ENCODE measurements at regions not wholly inside any gene's neighbourhood (a gene's known extent, or its start where the extent isn't known, plus 50 kb on each side); places are given as distances from the start of the nearest gene placed in this dataset.

DNA sequence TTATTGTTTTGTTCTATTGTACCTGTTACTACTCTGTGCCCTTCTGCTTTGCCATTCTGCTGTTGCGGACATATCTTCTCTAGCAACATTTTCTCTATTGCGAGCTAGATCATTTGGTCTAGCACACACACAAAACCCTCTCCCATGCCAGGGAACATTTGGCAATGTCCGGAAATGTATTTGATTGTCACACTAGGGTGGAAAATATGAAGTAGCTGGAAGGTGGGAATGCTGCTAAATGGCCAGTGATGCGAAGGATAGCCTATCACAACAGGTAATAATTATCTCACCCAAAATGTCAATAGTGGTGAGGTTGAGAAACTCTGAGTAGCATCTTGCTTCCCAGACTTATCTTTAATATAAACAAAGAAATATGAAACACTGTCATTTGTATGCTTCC, 331.9 kb downstream of the HTR1B start:
- H3K79me2 ChIP-seq (ENCODE audit: insufficient read depth, low read length), result no peaks in the 10 kb centered on the region
- BruUV-seq (replicated peaks), result no TSS peak
- no peak overlapping the region for H3K4me2 ChIP-seq (ENCODE audit: low read length)
- no peaks in the 10 kb centered on the region for H3K9me2 ChIP-seq (ENCODE audit: insufficient read depth)
- no peaks in the 10 kb centered on the region for H3K36me3 ChIP-seq (ENCODE audit: control insufficient read depth in 1 of 2, insufficient read depth in 2 of 2, low read length in 2 of 2)
- H3K4me1 ChIP-seq (ENCODE audit: control insufficient read depth in 1 of 2, insufficient read depth in 2 of 2, low read length in 2 of 2), result peaks cover 0 to 2% of the 10 kb centered on the region in 2 experiments; a peak in 2 of 4 replicates
- H2AFZ ChIP-seq (ENCODE audit: low read depth, low read length, poor library complexity, severe bottlenecking), result no peak overlapping the region
- no peak for TF ChIP-seq ZNF274 (IDR thresholded peaks at IDR 0.05; ENCODE audit: low read depth, low read length)
- TF ChIP-seq SP1 (IDR thresholded peaks at IDR 0.05; ENCODE audit: low read depth), result no peak
- TF ChIP-seq POLR2A (IDR thresholded peaks at IDR 0.05; ENCODE audit: borderline replicate concordance, extremely low read depth, insufficient read depth, insufficient read length), result no peak
- TF ChIP-seq EZH2 (IDR thresholded peaks at IDR 0.05), result no peak
- TF ChIP-seq JUND (IDR thresholded peaks at IDR 0.05), result no peak
- TF ChIP-seq EZH2phosphoT487 (IDR thresholded peaks at IDR 0.05; ENCODE audit: borderline replicate concordance), result no peak
- intact Hi-C loops (cut with micrococcal nuclease), result no loop called here
- CTCF ChIA-PET, result no interaction called here
- RAD21 ChIA-PET (ENCODE audit: low non-redundant PET in 1 of 2, low total read pairs in 2 of 2, uncharacterized antibody in 2 of 2, unreplicated experiment in 2 of 2), result no interaction called here
- no peak overlapping the region for H3K9ac ChIP-seq (ENCODE audit: low read length)
- no peak overlapping the region for H3K4me3 ChIP-seq (replicated peaks in 1 of 2; ENCODE audit: low read depth in 1 of 2, low read length in 2 of 2)
- no peaks in the 10 kb centered on the region for H4K20me1 ChIP-seq (ENCODE audit: insufficient read depth)
- POLR2A ChIA-PET, result no interaction called here
- no peaks in the 10 kb centered on the region for H3K9me3 ChIP-seq (ENCODE audit: control insufficient read depth in 1 of 2, insufficient read depth in 1 of 2, low read depth in 1 of 2, low read length in 2 of 2)
- ATAC-seq (no peak), DNase-seq (ENCODE audit: low read depth, low spot score) (no peak)
- H3K27ac ChIP-seq (ENCODE audit: low read depth, low read length), result no peak overlapping the region
- H3K27me3 ChIP-seq (ENCODE audit: insufficient read depth, low read length), result no peaks in the 10 kb centered on the region

DNA sequence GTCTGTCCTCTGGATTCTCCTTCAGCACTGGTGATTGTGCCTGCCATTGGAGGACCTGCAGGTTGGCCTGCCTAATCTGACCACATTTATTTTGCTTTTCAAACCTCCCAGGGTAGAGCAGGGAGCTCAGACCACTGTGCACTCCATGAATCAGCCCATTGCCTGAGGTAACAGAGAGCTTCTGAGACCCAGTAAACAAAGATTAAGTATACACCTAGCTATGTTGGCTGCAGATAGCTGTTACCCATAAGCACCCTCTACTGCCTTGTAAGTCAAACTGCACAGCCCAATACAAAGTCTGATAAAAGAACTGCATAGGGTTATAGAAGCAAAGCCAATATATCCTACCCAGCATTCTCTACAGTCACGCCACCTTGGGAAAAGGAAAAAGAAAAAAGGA, 338.7 kb downstream of the HTR1B start:
- no peak overlapping the region for H3K27ac ChIP-seq (ENCODE audit: low read depth, low read length)
- no peaks in the 10 kb centered on the region for H3K9me3 ChIP-seq (ENCODE audit: control insufficient read depth in 1 of 2, insufficient read depth in 1 of 2, low read depth in 1 of 2, low read length in 2 of 2)
- ATAC-seq (no peak), DNase-seq (ENCODE audit: low read depth, low spot score) (no peak)
- no peaks in the 10 kb centered on the region for H3K79me2 ChIP-seq (ENCODE audit: insufficient read depth, low read length)
- H2AFZ ChIP-seq (ENCODE audit: low read depth, low read length, poor library complexity, severe bottlenecking), result no peak overlapping the region
- POLR2A ChIA-PET, result no interaction called here
- no peaks in the 10 kb centered on the region for H3K9me2 ChIP-seq (ENCODE audit: insufficient read depth)
- CTCF ChIA-PET, result interaction anchor here (0.6 kb wide), 1 partner anchor 236 kb away, joined by 3 read pairs; no protein-coding TSS in a partner anchor
- no peak overlapping the region for H3K9ac ChIP-seq (ENCODE audit: low read length)
- no peaks in the 10 kb centered on the region for H4K20me1 ChIP-seq (ENCODE audit: insufficient read depth)
- H3K36me3 ChIP-seq (ENCODE audit: control insufficient read depth in 1 of 2, insufficient read depth in 2 of 2, low read length in 2 of 2), result no peaks in the 10 kb centered on the region
- intact Hi-C loops (cut with micrococcal nuclease), result no loop called here
- RAD21 ChIA-PET (ENCODE audit: low non-redundant PET in 1 of 2, low total read pairs in 2 of 2, uncharacterized antibody in 2 of 2, unreplicated experiment in 2 of 2), result interaction anchor here in 1 of 2 experiments (0.7 kb wide), 1 partner anchor 10 kb away, joined by 4 read pairs; no protein-coding TSS in a partner anchor
- no peak overlapping the region for H3K4me3 ChIP-seq (replicated peaks in 1 of 2; ENCODE audit: low read depth in 1 of 2, low read length in 2 of 2)
- no peak overlapping the region for H3K4me2 ChIP-seq (ENCODE audit: low read length)
- no TSS peak for BruUV-seq (replicated peaks)
- no peaks in the 10 kb centered on the region for H3K27me3 ChIP-seq (ENCODE audit: insufficient read depth, low read length)
- H3K4me1 ChIP-seq (ENCODE audit: control insufficient read depth in 1 of 2, insufficient read depth in 2 of 2, low read length in 2 of 2), result no peaks in the 10 kb centered on the region
- TF ChIP-seq CBX3 (IDR thresholded peaks at IDR 0.05; ENCODE audit: low read depth) (no peak), EZH2 (IDR thresholded peaks at IDR 0.05) (no peak), SRF (IDR thresholded peaks at IDR 0.05; ENCODE audit: low read depth) (no peak), POLR2A (IDR thresholded peaks at IDR 0.05; ENCODE audit: borderline replicate concordance, extremely low read depth, insufficient read depth, insufficient read length) (no peak), EGR1 (IDR thresholded peaks at IDR 0.05; ENCODE audit: low read depth) (no peak), EZH2phosphoT487 (IDR thresholded peaks at IDR 0.05; ENCODE audit: borderline replicate concordance) (no peak), ZFX (IDR thresholded peaks at IDR 0.05) (no peak), SP1 (IDR thresholded peaks at IDR 0.05; ENCODE audit: low read depth) (no peak), RAD21 (IDR thresholded peaks at IDR 0.05; ENCODE audit: low read depth) (0 out of 2 replicates have a peak, but pooled peaks have one; percentile 19), YY1 (IDR thresholded peaks at IDR 0.05; ENCODE audit: extremely low read depth, insufficient replicate concordance, low read depth, low read length) (no peak)
- TF ChIP-seq, protein P1, sequence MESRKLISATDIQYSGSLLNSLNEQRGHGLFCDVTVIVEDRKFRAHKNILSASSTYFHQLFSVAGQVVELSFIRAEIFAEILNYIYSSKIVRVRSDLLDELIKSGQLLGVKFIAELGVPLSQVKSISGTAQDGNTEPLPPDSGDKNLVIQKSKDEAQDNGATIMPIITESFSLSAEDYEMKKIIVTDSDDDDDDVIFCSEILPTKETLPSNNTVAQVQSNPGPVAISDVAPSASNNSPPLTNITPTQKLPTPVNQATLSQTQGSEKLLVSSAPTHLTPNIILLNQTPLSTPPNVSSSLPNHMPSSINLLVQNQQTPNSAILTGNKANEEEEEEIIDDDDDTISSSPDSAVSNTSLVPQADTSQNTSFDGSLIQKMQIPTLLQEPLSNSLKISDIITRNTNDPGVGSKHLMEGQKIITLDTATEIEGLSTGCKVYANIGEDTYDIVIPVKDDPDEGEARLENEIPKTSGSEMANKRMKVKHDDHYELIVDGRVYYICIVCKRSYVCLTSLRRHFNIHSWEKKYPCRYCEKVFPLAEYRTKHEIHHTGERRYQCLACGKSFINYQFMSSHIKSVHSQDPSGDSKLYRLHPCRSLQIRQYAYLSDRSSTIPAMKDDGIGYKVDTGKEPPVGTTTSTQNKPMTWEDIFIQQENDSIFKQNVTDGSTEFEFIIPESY (IDR thresholded peaks at IDR 0.05; ENCODE audit: extremely low read depth, insufficient replicate concordance, low read length), result no peak
- TF ChIP-seq, protein P2, sequence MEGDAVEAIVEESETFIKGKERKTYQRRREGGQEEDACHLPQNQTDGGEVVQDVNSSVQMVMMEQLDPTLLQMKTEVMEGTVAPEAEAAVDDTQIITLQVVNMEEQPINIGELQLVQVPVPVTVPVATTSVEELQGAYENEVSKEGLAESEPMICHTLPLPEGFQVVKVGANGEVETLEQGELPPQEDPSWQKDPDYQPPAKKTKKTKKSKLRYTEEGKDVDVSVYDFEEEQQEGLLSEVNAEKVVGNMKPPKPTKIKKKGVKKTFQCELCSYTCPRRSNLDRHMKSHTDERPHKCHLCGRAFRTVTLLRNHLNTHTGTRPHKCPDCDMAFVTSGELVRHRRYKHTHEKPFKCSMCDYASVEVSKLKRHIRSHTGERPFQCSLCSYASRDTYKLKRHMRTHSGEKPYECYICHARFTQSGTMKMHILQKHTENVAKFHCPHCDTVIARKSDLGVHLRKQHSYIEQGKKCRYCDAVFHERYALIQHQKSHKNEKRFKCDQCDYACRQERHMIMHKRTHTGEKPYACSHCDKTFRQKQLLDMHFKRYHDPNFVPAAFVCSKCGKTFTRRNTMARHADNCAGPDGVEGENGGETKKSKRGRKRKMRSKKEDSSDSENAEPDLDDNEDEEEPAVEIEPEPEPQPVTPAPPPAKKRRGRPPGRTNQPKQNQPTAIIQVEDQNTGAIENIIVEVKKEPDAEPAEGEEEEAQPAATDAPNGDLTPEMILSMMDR (IDR thresholded peaks at IDR 0.05 in 2 of 3, conservative IDR thresholded peaks at IDR 0.05 in 1 of 3; ENCODE audit: borderline replicate concordance in 1 of 3, insufficient read depth in 1 of 3, low read depth in 2 of 3, low read length in 2 of 3), result 0 out of 6 replicates have a peak, but pooled peaks of 1 of the 3 experiments have one; percentile 6
- TF ChIP-seq, protein P3, sequence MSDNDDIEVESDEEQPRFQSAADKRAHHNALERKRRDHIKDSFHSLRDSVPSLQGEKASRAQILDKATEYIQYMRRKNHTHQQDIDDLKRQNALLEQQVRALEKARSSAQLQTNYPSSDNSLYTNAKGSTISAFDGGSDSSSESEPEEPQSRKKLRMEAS (IDR thresholded peaks at IDR 0.05), result no peak
